K562 (cell line): ENCODE measurements at regions not wholly inside any gene's neighbourhood (a gene's known extent, or its start where the extent isn't known, plus 50 kb on each side); places are given as distances from the start of the nearest gene placed in this dataset.

Source experiments
- ATAC-seq: fragments of 200-7000 bp; cut with Tn5 transposase; 3 replicates; pipeline ENCODE4 v1.9.1; 2020; ENCODE audit warnings: moderate library complexity
- BruUV-seq: library from RNA; stranded (reverse); fragments of 400-500 nt; replicated peaks from 2 replicates; lab custom pipeline; 2021; lab: Mats Ljungman, UMichigan
- CTCF ChIA-PET: fragments of 300-600 bp; formaldehyde crosslinking; extraction: SDS; loops from one replicate; lab custom pipeline; 2021; ENCODE audit warnings: low intra/inter-chr PET ratio; lab: Yijun Ruan, JAX
- POLR2A ChIA-PET: fragments of 300-600, 350-650 bp; sonication (Branson Sonifier 250); formaldehyde crosslinking; extraction: SDS; loops from one replicate; lab custom pipeline; 2021; ENCODE audit warnings: antibody characterized with exemption, inconsistent platforms; lab: Yijun Ruan, JAX
- DNase-seq, 4 experiments: peaks; one replicate each; pipeline versions ENCODE4 v3.0.0 to v3.0.0-alpha.2; 2011 to 2018; ENCODE audit warnings: low spot score in 3 of 4, mixed read lengths in 3 of 4; ENCODE audit errors: extremely low read depth in 1 of 4
- FAIRE-seq: peaks from 2 replicates; lab custom pipeline; 2011; peaks lifted over from hg19 to GRCh38; lab: Jason Lieb, UNC
- H2AFZ ChIP-seq: 2 replicates; pipeline ENCODE4 v1.6.0; 2011; ENCODE audit warnings: low read depth, low read length, control low read depth, inconsistent platforms
- H3K27ac ChIP-seq: fragments of 200-600 bp; 3 replicates; pipeline ENCODE4 v1.8.0; 2011; ENCODE audit warnings: low read depth, mild to moderate bottlenecking, control low read depth, inconsistent platforms, low read length, moderate library complexity, mixed read lengths; ENCODE audit errors: extremely low read depth
- H3K27me3 ChIP-seq, 2 experiments: fragments of 300-600 bp in 1 of 2; 2 replicates in 1 of 2; 3 replicates in 1 of 2; pipeline versions ENCODE4 v1.6.0 to v1.8.0; 2011; ENCODE audit warnings: inconsistent platforms in 2 of 2, low read length in 2 of 2, mild to moderate bottlenecking in 1 of 2, mixed read lengths in 1 of 2, moderate library complexity in 1 of 2; ENCODE audit not compliant: control insufficient read depth in 2 of 2, insufficient read depth in 2 of 2
- H3K36me3 ChIP-seq: fragments of 300-600 bp; 3 replicates; pipeline ENCODE4 v1.8.0; 2011; ENCODE audit warnings: mild to moderate bottlenecking, low read length, inconsistent platforms; ENCODE audit not compliant: control insufficient read depth, insufficient read depth
- H3K4me1 ChIP-seq, 2 experiments: fragments of 200-600 bp in 1 of 2; replicated peaks in 1 of 2; 2 replicates in 1 of 2; 3 replicates in 1 of 2; pipeline versions ENCODE4 v1.5.1 to v1.8.0; 2011; ENCODE audit warnings: inconsistent platforms in 2 of 2, low read length in 2 of 2, mild to moderate bottlenecking in 1 of 2, mixed read lengths in 1 of 2, moderate library complexity in 1 of 2; ENCODE audit not compliant: control insufficient read depth in 2 of 2, insufficient read depth in 2 of 2
- H3K4me2 ChIP-seq: 2 replicates; pipeline ENCODE4 v1.6.1; 2011; ENCODE audit warnings: low read length, control low read depth, inconsistent platforms, mixed read lengths; ENCODE audit not compliant: insufficient read depth
- H3K4me3 ChIP-seq: fragments of 200-600 bp; sonication (generic), shearing (Covaris generic); 2 replicates; pipeline ENCODE4 v1.5.1; 2016; ENCODE audit warnings: control low read depth, inconsistent platforms
- H3K79me2 ChIP-seq: fragments of 200-600 bp; 3 replicates; pipeline ENCODE4 v1.8.0; 2011; ENCODE audit warnings: low read length, inconsistent platforms; ENCODE audit not compliant: control insufficient read depth, insufficient read depth
- H3K9ac ChIP-seq, 2 experiments: 2 replicates each; pipeline versions ENCODE4 v1.6.0 to v1.6.1; 2011; ENCODE audit warnings: low read depth in 2 of 2, low read length in 2 of 2, control low read depth in 1 of 2, inconsistent platforms in 1 of 2, mild to moderate bottlenecking in 1 of 2, mixed read lengths in 1 of 2; ENCODE audit not compliant: insufficient read depth in 1 of 2
- H3K9me1 ChIP-seq: one replicate; pipeline ENCODE4 v1.6.0; 2011; ENCODE audit warnings: inconsistent platforms, mild to moderate bottlenecking, low read length, moderate library complexity; ENCODE audit not compliant: control insufficient read depth, insufficient read depth
- H3K9me3 ChIP-seq: replicated peaks from 2 replicates; pipeline ENCODE4 v1.5.1; 2011; ENCODE audit warnings: low read depth, low read length, inconsistent platforms; ENCODE audit not compliant: control insufficient read depth, insufficient read depth
- H4K20me1 ChIP-seq: replicated peaks from 2 replicates; pipeline ENCODE4 v1.6.1; 2011; ENCODE audit warnings: low read length, inconsistent platforms, mixed read lengths; ENCODE audit not compliant: control insufficient read depth, insufficient read depth
- E2F3 ChIP-seq: fragments of 250-450 bp; sonication (Bioruptor Pico); IDR thresholded peaks from 2 replicates; pipeline ENCODE4 v1.4.0; 2020; ENCODE audit warnings: mild to moderate bottlenecking
- HLTF ChIP-seq: fragments of 450-650 bp; IDR thresholded peaks from 2 replicates; pipeline ENCODE4 v1.6.1; 2016
- HOXB6 ChIP-seq: fragments of 250-450 bp; sonication (Bioruptor Pico); IDR thresholded peaks from 2 replicates; pipeline ENCODE4 v1.5.1; 2022; ENCODE audit warnings: mild to moderate bottlenecking, borderline replicate concordance
- TAF15 ChIP-seq: fragments of 200-400 bp; formaldehyde crosslinking; IDR thresholded peaks from 2 replicates; pipeline ENCODE4 v1.6.1; 2017; ENCODE audit warnings: mild to moderate bottlenecking, low read depth, low read length, moderate library complexity
- TAF9B ChIP-seq: fragments of 450-650 bp; IDR thresholded peaks from 2 replicates; pipeline ENCODE4 v1.6.1; 2018; ENCODE audit warnings: mild to moderate bottlenecking; ENCODE audit not compliant: partially characterized antibody
- TFAM ChIP-seq: fragments of 250-450 bp; sonication (Bioruptor Pico); conservative IDR thresholded peaks from 2 replicates; pipeline ENCODE4 v1.5.0; 2021; ENCODE audit warnings: mild to moderate bottlenecking, moderate library complexity
- UBTF ChIP-seq, 2 experiments: IDR thresholded peaks; 2 replicates each; pipeline ENCODE4 v1.6.1; 2012; ENCODE audit warnings: improper control_type of control experiment in 2 of 2, low read depth in 2 of 2, low read length in 2 of 2, borderline replicate concordance in 1 of 2
- ZNF217 ChIP-seq: sonication (generic); formaldehyde crosslinking; IDR thresholded peaks from 2 replicates; pipeline ENCODE4 v1.8.0; 2022; ENCODE audit warnings: mild to moderate bottlenecking, missing genetic modification reagents
- ZNF316 ChIP-seq: fragments of 450-650 bp; IDR thresholded peaks from 2 replicates; pipeline ENCODE4 v1.6.1; 2016
- WGBS: fragments of 100-300 bp; shearing (Covaris generic); methylation state at CpG from one replicate; pipeline ENCODE4 v1.1.6; 2016; ENCODE audit warnings: low coverage, mixed read lengths; ENCODE audit not compliant: insufficient coverage; ENCODE audit errors: missing lambda C conversion rate; 5-methylcytosine and 5-hydroxymethylcytosine counted together
- in situ Hi-C: fragments of 300-500 bp; cut with MboI; formaldehyde crosslinking; loops from 4 replicates; pipeline ENCODE4 v1.15.0; 2018; ENCODE audit warnings: inconsistent platforms, mixed read lengths
- intact Hi-C: fragments of 100-400 bp; cut with micrococcal nuclease; formaldehyde crosslinking; loops from 2 replicates; pipeline ENCODE4 v1.14.2; 2022

GRCh38 chr11:115808351-115808940 is 304.2 kb upstream of the CADM1 start:
- ATAC-seq (no peak), DNase-seq (no peak)
- Histone ChIP-seq H3K36me3 (no peaks in the 10 kb centered on the region), H3K27ac (no peak overlapping the region), H3K9me3 (no peaks in the 10 kb centered on the region), H3K9ac (no peak overlapping the region), H3K9me1 (no peaks in the 10 kb centered on the region), H3K4me1 (no peaks in the 10 kb centered on the region), H2AFZ (no peak overlapping the region)
- no TSS peak for BruUV-seq
- intact Hi-C loops, result no loop called here
- WGBS, result 0% methylated on average over 3 of the region's 3 CpGs
- CTCF ChIA-PET, result no interaction called here
- no peak for TF ChIP-seq TAF9B
- TF ChIP-seq HOXB6 (CRISPR knock-in tag), result no peak
- TF ChIP-seq ZNF217 (CRISPR knock-in tag), result no peak
- TF ChIP-seq TAF15, result no peak
- no peak for TF ChIP-seq ZNF316
- no peak for TF ChIP-seq HLTF
- TF ChIP-seq UBTF (IDR thresholded peaks at IDR 0.05; ENCODE audit: borderline replicate concordance in 1 of 2, low read depth in 2 of 2, low read length in 2 of 2), result no peak
- no peak for TF ChIP-seq TFAM (CRISPR knock-in tag)
- no peak for TF ChIP-seq E2F3 (CRISPR knock-in tag)
- TF ChIP-seq, all 486 proteins: peak for 0
- H3K79me2 ChIP-seq, result no peaks in the 10 kb centered on the region
- H4K20me1 ChIP-seq, result no peaks in the 10 kb centered on the region
- in situ Hi-C loops, result no loop called here
- no peak for FAIRE-seq
- no peaks in the 10 kb centered on the region for H3K27me3 ChIP-seq
- no peak overlapping the region for H3K4me3 ChIP-seq
- no peak overlapping the region for H3K4me2 ChIP-seq
- POLR2A ChIA-PET, result no interaction called here
